Esophagus muscularis mucosa (tissue), 3 donors: ENCODE measurements at regions not wholly inside any gene's neighbourhood (a gene's known extent, or its start where the extent isn't known, plus 50 kb on each side); places are given as distances from the start of the nearest gene placed in this dataset.

Experiments
- CTCF ChIP-seq, 3 experiments: fragments of 200-600 bp in 2 of 3; fragments of 450-650 bp in 1 of 3; sonication (generic) in 2 of 3; IDR thresholded peaks; one replicate each; pipeline ENCODE4 v1.5.1; 2017 to 2019; ENCODE audit warnings: antibody characterized with exemption in 3 of 3, mild to moderate bottlenecking in 2 of 3, moderate library complexity in 1 of 3
- POLR2A ChIP-seq: fragments of 450-650 bp; IDR thresholded peaks from one replicate; pipeline ENCODE4 v1.6.1; 2017; ENCODE audit warnings: antibody characterized with exemption, moderate library complexity, mild to moderate bottlenecking, low read depth

- TF ChIP-seq CTCF (IDR thresholded peaks at IDR 0.05) (no peak), POLR2A (no peak)
These were observed 87.3 kb upstream of the GPR45 start for GRCh38 chr2:105154119-105154818.
